Fibroblast of lung (primary cell): ENCODE measurements at regions not wholly inside any gene's neighbourhood (a gene's known extent, or its start where the extent isn't known, plus 50 kb on each side); places are given as distances from the start of the nearest gene placed in this dataset.

Experiments
- DNase-seq, 2 donors: peaks; one replicate each; pipeline versions ENCODE4 v3.0.0 to v3.0.0-alpha.2; 2010; ENCODE audit warnings: low read depth in 2 of 2
- H2AFZ ChIP-seq: 2 replicates; pipeline ENCODE4 v1.5.1; 2012; ENCODE audit warnings: low read length, control low read depth, inconsistent platforms
- H3K27ac ChIP-seq: 2 replicates; pipeline ENCODE4 v1.5.1; 2011; ENCODE audit warnings: low read length, control low read depth; ENCODE audit not compliant: insufficient read depth
- H3K27me3 ChIP-seq: 2 replicates; pipeline ENCODE4 v1.5.1; 2011; ENCODE audit warnings: mild to moderate bottlenecking, low read length; ENCODE audit not compliant: control insufficient read depth, insufficient read depth
- H3K36me3 ChIP-seq: 2 replicates; pipeline ENCODE4 v1.5.1; 2011; ENCODE audit warnings: low read length; ENCODE audit not compliant: control insufficient read depth, insufficient read depth
- H3K4me1 ChIP-seq: 2 replicates; pipeline ENCODE4 v1.5.1; 2011; ENCODE audit warnings: low read length; ENCODE audit not compliant: control insufficient read depth, insufficient read depth; ENCODE audit errors: extremely low read depth
- H3K4me2 ChIP-seq: 2 replicates; pipeline ENCODE4 v1.5.1; 2011; ENCODE audit warnings: low read length, control low read depth; ENCODE audit not compliant: insufficient read depth; ENCODE audit errors: extremely low read depth
- H3K4me3 ChIP-seq, 4 experiments: fragments of 200-600 bp in 1 of 4; sonication (generic) in 1 of 4; replicated peaks in 1 of 4; 2 replicates each; pipeline ENCODE4 v1.5.1; 2011 to 2016; ENCODE audit warnings: low read length in 4 of 4, low read depth in 3 of 4, mild to moderate bottlenecking in 3 of 4, control low read depth in 2 of 4, inconsistent platforms in 1 of 4, mixed read lengths in 1 of 4; ENCODE audit not compliant: insufficient read depth in 1 of 4; ENCODE audit errors: control extremely low read depth in 1 of 4
- H3K79me2 ChIP-seq: 2 replicates; pipeline ENCODE4 v1.5.1; 2012; ENCODE audit warnings: mild to moderate bottlenecking, low read length, inconsistent platforms; ENCODE audit not compliant: control insufficient read depth, insufficient read depth
- H3K9ac ChIP-seq: 2 replicates; pipeline ENCODE4 v1.5.1; 2011; ENCODE audit warnings: mild to moderate bottlenecking, low read length, control low read depth; ENCODE audit not compliant: insufficient read depth
- H3K9me3 ChIP-seq: 2 replicates; pipeline ENCODE4 v1.5.1; 2012; ENCODE audit warnings: low read depth, low read length; ENCODE audit not compliant: control insufficient read depth, insufficient read depth
- H4K20me1 ChIP-seq: 2 replicates; pipeline ENCODE4 v1.5.1; 2011; ENCODE audit warnings: low read length; ENCODE audit not compliant: control insufficient read depth, insufficient read depth; ENCODE audit errors: extremely low read depth
- EZH2 ChIP-seq: IDR thresholded peaks from 2 replicates; pipeline ENCODE4 v1.5.1; 2012; ENCODE audit warnings: low read length, control low read depth, mild to moderate bottlenecking; ENCODE audit errors: missing control alignments
- TF ChIP-seq, protein P1 (sequence below), 2 donors: IDR thresholded peaks in 1 of 2; conservative IDR thresholded peaks in 1 of 2; 1 replicate in 1 of 2; 2 replicates in 1 of 2; pipeline ENCODE4 v1.5.1; 2011 to 2012; ENCODE audit warnings: low read length in 2 of 2, control low read depth in 1 of 2, inconsistent platforms in 1 of 2, low read depth in 1 of 2, mild to moderate bottlenecking in 1 of 2

- no peak overlapping the region for H3K27ac ChIP-seq
- H3K9ac ChIP-seq, result no peak overlapping the region
Observed at GRCh38 chr13:60945396-60945795, 470.3 kb downstream of the PCDH20 start.

GRCh38 chr13:60944863-60945262 is 470.8 kb downstream of the PCDH20 start:
- Histone ChIP-seq H3K9me3 (no peaks in the 10 kb centered on the region), H3K9ac (no peak overlapping the region), H3K4me1 (no peaks in the 10 kb centered on the region), H3K27ac (no peak overlapping the region), H4K20me1 (no peaks in the 10 kb centered on the region), H3K36me3 (no peaks in the 10 kb centered on the region), H2AFZ (no peak overlapping the region), H3K4me3 (no peak overlapping the region), H3K4me2 (no peak overlapping the region), H3K27me3 (no peaks in the 10 kb centered on the region), H3K79me2 (no peaks in the 10 kb centered on the region)
- TF ChIP-seq, protein P1, sequence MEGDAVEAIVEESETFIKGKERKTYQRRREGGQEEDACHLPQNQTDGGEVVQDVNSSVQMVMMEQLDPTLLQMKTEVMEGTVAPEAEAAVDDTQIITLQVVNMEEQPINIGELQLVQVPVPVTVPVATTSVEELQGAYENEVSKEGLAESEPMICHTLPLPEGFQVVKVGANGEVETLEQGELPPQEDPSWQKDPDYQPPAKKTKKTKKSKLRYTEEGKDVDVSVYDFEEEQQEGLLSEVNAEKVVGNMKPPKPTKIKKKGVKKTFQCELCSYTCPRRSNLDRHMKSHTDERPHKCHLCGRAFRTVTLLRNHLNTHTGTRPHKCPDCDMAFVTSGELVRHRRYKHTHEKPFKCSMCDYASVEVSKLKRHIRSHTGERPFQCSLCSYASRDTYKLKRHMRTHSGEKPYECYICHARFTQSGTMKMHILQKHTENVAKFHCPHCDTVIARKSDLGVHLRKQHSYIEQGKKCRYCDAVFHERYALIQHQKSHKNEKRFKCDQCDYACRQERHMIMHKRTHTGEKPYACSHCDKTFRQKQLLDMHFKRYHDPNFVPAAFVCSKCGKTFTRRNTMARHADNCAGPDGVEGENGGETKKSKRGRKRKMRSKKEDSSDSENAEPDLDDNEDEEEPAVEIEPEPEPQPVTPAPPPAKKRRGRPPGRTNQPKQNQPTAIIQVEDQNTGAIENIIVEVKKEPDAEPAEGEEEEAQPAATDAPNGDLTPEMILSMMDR (conservative IDR thresholded peaks at IDR 0.05 in 1 of 2, IDR thresholded peaks at IDR 0.05 in 1 of 2; ENCODE audit: low read depth in 1 of 2, low read length in 2 of 2), result no peak
- no peak for TF ChIP-seq EZH2
- no peak for DNase-seq

More at GRCh38 chr13:60945396-60945795, 470.3 kb downstream of the PCDH20 start:
- Histone ChIP-seq H3K4me1 (no peaks in the 10 kb centered on the region), H3K9me3 (no peaks in the 10 kb centered on the region), H3K4me3 (no peak overlapping the region), H3K79me2 (no peaks in the 10 kb centered on the region), H3K27me3 (no peaks in the 10 kb centered on the region), H3K4me2 (no peak overlapping the region), H2AFZ (no peak overlapping the region), H3K36me3 (no peaks in the 10 kb centered on the region), H4K20me1 (no peaks in the 10 kb centered on the region)
- DNase-seq, result no peak
- TF ChIP-seq, protein P1 (conservative IDR thresholded peaks at IDR 0.05 in 1 of 2, IDR thresholded peaks at IDR 0.05 in 1 of 2; ENCODE audit: low read depth in 1 of 2, low read length in 2 of 2), result no peak
- TF ChIP-seq EZH2, result no peak

DNA sequence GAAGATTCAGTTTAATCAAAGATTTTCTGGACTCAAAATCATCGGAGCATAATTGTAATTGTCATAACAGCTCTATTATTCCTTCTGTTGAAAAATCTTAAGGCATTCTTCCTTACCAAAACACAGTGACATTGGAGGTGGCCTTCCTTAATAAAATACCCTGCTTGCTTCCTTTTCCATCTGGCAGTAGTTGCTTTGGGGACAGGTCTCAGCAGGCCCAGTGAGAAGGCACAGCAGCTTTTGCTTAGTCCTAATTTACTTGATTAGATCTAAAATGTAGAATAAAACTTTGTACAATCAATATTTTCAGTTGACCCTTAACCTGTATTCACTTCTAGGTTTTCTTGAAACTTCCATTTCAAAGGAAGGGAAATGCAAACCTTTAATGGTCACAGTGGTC is 471.6 kb downstream of the PCDH20 start:
- Histone ChIP-seq H3K27me3 (no peaks in the 10 kb centered on the region), H4K20me1 (no peaks in the 10 kb centered on the region), H3K27ac (no peak overlapping the region), H3K36me3 (no peaks in the 10 kb centered on the region), H3K9ac (no peak overlapping the region), H2AFZ (no peak overlapping the region), H3K4me2 (no peak overlapping the region), H3K4me1 (no peaks in the 10 kb centered on the region), H3K79me2 (no peaks in the 10 kb centered on the region), H3K4me3 (no peak overlapping the region), H3K9me3 (no peaks in the 10 kb centered on the region)
- DNase-seq, result no peak
- TF ChIP-seq EZH2, result no peak
- TF ChIP-seq, protein P1 (conservative IDR thresholded peaks at IDR 0.05 in 1 of 2, IDR thresholded peaks at IDR 0.05 in 1 of 2; ENCODE audit: low read depth in 1 of 2, low read length in 2 of 2), result no peak
